ENCODE measurements at regions not wholly inside any gene's neighbourhood (a gene's known extent, or its start where the extent isn't known, plus 50 kb on each side); places are given as distances from the start of the nearest gene placed in this dataset.

- TF ChIP-seq POLR2A (IDR thresholded peaks at IDR 0.05) (no peak), CTCF (IDR thresholded peaks at IDR 0.05) (no peak)
These were observed 132.6 kb downstream of the MIAT start for GRCh38 chr22:26789951-26790350.

Measured in prostate gland (tissue), 2 donors.